Anterior cingulate cortex (tissue), 58 donors: ENCODE measurements at regions not wholly inside any gene's neighbourhood (a gene's known extent, or its start where the extent isn't known, plus 50 kb on each side); places are given as distances from the start of the nearest gene placed in this dataset.
"Not testable (repeated sequence)": the region's sequence is repeated elsewhere in the genome, so short reads cannot be mapped to it uniquely, and the experiment has no call there.

ENCODE experiments used
- DNase-seq, 58 donors: peaks; one replicate each; lab custom pipeline; 2025; lab: John Stamatoyannopoulos, UW

- DNase-seq, result no peak
These were observed 780.9 kb downstream of the TBC1D32 start for GRCh38 chr6:120553353-120553752.

DNA sequence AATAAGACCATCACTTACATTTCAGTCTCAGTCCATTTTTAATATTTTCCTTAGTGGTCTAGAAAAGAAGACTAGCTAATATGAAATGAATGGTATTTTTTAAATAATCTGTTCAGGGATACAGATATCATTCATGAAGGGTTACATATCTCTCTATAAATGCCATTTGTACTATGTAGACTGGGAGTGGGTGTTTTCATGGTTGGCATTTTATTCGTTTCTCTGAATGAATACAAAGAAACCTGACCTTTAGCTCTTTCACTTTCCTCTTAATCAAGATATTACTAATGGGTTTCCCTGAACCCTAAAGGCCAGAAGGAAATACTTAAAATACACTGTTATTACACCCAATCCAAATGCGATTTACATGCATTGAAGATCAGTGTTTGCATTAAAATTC lies 788.9 kb downstream of the TBC1D32 start:
- no peak for DNase-seq

GRCh38 chr6:120534954-120535353 lies 799.3 kb downstream of the TBC1D32 start:
- DNase-seq, result no peak

DNA sequence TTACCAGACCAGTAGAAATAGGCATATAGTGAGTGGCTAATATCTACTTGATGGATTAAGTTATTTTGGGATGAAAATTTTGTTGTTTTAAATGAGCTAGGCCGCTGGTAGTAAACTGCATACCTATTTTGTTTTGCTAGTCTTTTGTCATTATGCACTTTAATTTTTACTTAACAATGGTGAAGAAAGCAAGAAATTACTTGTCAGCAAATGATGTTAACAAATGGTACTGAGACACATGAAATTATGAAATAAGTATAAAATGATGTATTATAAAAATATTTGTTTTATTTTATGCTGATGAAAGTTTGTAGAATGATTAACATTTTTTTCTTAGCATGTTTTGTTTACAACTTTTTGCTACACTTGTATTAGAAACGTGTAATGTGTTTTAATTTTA lies 807.7 kb downstream of the TBC1D32 start:
- DNase-seq, result no peak

GRCh38 chr6:120514544-120514943 lies 819.7 kb downstream of the TBC1D32 start:
- no peak for DNase-seq

GRCh38 chr6:120511712-120512111 lies 822.6 kb downstream of the TBC1D32 start:
- no peak for DNase-seq

DNA sequence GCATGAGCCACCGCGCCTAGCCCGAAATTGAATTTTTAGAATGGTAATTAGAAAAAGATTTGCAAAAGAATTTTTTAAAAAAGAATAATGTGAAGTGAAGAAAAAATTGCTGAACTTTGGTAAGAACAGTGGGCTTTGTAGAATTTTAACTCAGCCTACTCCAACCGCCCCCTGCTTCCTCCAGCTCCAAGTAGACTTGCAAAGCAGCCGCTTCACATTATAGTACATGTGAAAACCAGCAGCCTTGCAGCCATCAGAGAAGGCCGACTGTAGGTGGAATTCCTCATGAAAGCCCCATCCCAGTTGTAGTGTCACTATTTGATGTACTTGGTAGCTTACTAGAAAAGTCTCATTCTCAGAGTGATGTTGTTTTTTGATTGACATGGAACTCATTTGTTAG lies 835.6 kb downstream of the TBC1D32 start:
- DNase-seq, result peak in 3 of 58 donors; percentile 0 to 18 (median 2)

DNA sequence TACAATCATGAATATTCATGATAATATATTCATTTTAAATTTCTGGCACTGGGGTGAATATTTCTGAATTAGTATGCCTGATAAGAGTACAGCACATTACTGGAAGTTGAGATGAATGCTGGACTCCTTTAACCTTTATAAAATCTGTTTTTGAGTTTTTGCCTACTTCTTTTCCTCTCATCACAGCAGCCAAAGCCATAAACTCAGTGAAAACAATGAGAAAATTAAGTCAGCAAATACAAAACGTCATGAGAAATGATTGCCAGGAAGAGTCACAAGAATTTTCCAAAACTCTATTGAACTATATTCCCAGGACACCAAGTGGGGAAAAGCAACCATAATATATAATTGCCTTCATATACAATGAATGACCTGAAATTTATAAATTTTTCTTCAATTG lies 837.6 kb downstream of the TBC1D32 start:
- no peak for DNase-seq

- no peak for DNase-seq
These were observed 840.8 kb downstream of the TBC1D32 start for GRCh38 chr6:120493505-120493904.

DNA sequence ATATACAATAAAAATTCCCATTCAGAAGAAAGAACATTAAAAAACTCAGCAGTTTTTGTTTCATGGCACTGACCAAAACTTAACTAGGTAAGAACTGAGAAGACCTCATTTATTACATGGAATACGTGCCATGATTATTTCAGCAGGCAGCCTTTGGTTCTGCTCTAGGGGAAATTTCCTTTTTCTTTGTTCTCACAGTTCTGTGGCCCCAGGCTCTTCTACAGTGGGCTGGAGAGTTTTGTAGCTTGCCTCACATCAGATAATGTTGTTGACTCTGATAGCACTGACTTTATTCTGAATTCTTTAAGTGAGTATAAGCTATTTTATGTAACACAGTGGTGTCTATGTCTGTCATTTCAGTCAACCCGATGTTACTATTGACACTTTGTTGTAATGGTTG lies 844.3 kb downstream of the TBC1D32 start:
- DNase-seq, result no peak

DNA sequence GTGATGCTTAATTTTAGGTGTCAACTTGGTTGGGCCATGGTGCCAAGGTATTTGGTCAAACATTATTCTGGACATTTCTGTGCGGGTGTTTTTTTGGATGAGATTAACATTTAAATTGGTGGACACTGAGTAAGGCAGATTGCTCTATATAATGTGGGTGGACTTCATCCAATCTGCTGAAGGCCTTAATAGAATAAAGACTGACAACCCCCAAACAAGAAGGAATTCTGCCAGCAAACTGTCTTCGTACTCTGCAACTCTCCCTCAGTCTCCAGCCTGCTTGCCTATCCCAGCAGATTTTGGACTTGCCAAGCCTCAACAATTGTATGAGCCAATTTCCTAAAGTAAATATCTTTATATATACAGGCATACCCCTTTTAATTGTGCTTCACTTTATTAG lies 850.1 kb downstream of the TBC1D32 start:
- no peak for DNase-seq

GRCh38 chr6:120478650-120479049 lies 855.6 kb downstream of the TBC1D32 start:
- no peak for DNase-seq

GRCh38 chr6:120473804-120474203 lies 860.5 kb downstream of the TBC1D32 start:
- no peak for DNase-seq

GRCh38 chr6:120468486-120468885 lies 865.8 kb downstream of the TBC1D32 start:
- no peak for DNase-seq

GRCh38 chr6:120451508-120451907 lies 882.8 kb downstream of the TBC1D32 start:
- no peak for DNase-seq

- DNase-seq, result peak in 1 of 58 donors; percentile 3
These were observed 886.7 kb downstream of the TBC1D32 start for GRCh38 chr6:120447605-120448004.

DNA sequence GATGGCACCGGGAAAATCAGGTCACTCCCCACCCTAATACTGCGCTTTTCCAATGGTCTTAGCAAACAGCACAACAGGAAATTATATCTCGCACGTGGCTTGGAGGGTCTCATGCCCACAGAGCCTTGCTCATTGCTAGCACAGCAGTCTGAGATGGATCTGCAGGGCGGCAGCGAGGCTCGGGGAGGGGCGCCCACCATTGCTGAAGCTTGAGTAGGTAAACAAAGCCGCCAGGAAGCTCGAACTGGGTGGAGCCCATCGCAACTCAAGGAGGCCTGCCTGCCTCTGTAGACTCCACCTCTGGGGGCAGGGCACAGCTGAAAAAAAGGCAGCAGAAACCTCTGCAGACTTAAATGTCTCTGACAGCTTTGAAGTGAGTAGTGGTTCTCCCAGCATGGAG lies 901.4 kb downstream of the TBC1D32 start:
- not testable (repeated sequence) for DNase-seq

DNA sequence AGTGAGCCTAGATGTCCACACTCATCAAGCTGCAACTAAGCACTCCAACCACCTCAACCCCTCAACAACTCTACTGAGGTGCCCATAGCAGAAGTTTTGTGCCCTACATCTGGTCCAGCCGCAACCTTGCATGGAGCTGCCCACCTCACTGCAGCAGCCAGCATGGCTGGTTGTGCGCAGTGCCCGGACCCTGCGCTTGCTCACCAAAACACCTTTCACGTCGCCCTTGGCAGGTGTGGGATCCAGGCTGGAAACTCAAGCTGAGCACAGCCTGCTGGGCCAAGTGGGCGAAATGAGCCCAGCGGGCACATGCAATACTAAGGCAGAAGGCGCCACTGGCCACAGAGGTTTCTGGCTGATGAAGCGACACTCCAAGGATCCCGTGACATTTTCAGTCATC lies 902.4 kb downstream of the TBC1D32 start:
- DNase-seq, result no peak

- no peak for DNase-seq
These were observed 922.9 kb downstream of the TBC1D32 start for GRCh38 chr6:120411394-120411793.

- DNase-seq, result no peak
These were observed 923.7 kb downstream of the TBC1D32 start for GRCh38 chr6:120410586-120410985.

DNA sequence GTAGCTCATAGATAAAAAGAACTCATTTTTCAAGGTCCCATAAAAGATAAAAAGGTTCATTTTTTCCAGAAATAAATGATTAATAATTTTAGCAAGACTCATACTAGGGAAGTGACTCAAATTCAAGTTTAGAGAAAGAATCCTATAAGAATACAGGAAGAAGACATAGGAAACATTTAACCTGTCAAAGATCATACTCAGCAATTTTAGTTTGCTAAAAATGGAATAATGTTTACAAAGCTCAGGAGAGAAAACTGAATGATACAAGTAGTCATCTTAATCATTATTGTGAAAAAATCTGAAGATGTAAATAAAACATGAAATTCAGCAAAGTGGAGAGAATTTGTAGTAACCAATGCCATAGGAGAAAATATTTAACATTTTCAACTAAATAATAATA lies 926.6 kb downstream of the TBC1D32 start:
- no peak for DNase-seq

- no peak for DNase-seq
These were observed 928.3 kb downstream of the TBC1D32 start for GRCh38 chr6:120405947-120406346.

- DNase-seq, result no peak
These were observed 938.5 kb downstream of the TBC1D32 start for GRCh38 chr6:120395784-120396183.

- no peak for DNase-seq
These were observed 939.0 kb downstream of the TBC1D32 start for GRCh38 chr6:120395330-120395729.
